Thoracic aorta (tissue), 2 donors: ENCODE measurements at regions not wholly inside any gene's neighbourhood (a gene's known extent, or its start where the extent isn't known, plus 50 kb on each side); places are given as distances from the start of the nearest gene placed in this dataset.

Experiments
- ATAC-seq: fragments of 150-250 bp; one replicate; pipeline ENCODE4 v1.8.0; 2017; ENCODE audit warnings: low read depth; ENCODE audit not compliant: insufficient number of reproducible peaks, low FRiP score
- DNase-seq: peaks from one replicate; pipeline ENCODE4 v3.0.0-alpha.2; 2020; ENCODE audit warnings: low spot score
- H3K27ac ChIP-seq, 2 donors: fragments of 200-600 bp; sonication (generic); 1 replicate in 1 of 2; 2 replicates in 1 of 2; pipeline ENCODE4 v1.5.1; 2016; ENCODE audit warnings: mild to moderate bottlenecking in 2 of 2, moderate library complexity in 2 of 2
- H3K27me3 ChIP-seq: fragments of 200-600 bp; sonication (generic); replicated peaks from 2 replicates; pipeline ENCODE4 v1.6.0; 2016; ENCODE audit warnings: mild to moderate bottlenecking; ENCODE audit not compliant: insufficient read depth
- H3K36me3 ChIP-seq: fragments of 200-600 bp; sonication (generic); one replicate; pipeline ENCODE4 v1.5.1; 2016
- H3K4me1 ChIP-seq, 2 donors: fragments of 200-600 bp; sonication (generic); 1 replicate in 1 of 2; 2 replicates in 1 of 2; pipeline versions ENCODE4 v1.5.1 to v1.6.0; 2016; ENCODE audit warnings: low read depth in 2 of 2, mild to moderate bottlenecking in 1 of 2; ENCODE audit not compliant: control insufficient read depth in 1 of 2
- H3K4me3 ChIP-seq: fragments of 200-600 bp; sonication (generic); 2 replicates; pipeline ENCODE4 v1.5.1; 2016; ENCODE audit warnings: mild to moderate bottlenecking
- H3K9me3 ChIP-seq: fragments of 200-600 bp; sonication (generic); 2 replicates; pipeline ENCODE4 v1.5.1; 2016
- TF ChIP-seq, protein P1 (sequence below): fragments of 200-600 bp; sonication (generic); IDR thresholded peaks from one replicate; pipeline ENCODE4 v1.5.1; 2019; ENCODE audit warnings: antibody characterized with exemption

- no peaks in the 10 kb centered on the region for H3K9me3 ChIP-seq
- DNase-seq (no peak), ATAC-seq (no peak)
- TF ChIP-seq, protein P1, sequence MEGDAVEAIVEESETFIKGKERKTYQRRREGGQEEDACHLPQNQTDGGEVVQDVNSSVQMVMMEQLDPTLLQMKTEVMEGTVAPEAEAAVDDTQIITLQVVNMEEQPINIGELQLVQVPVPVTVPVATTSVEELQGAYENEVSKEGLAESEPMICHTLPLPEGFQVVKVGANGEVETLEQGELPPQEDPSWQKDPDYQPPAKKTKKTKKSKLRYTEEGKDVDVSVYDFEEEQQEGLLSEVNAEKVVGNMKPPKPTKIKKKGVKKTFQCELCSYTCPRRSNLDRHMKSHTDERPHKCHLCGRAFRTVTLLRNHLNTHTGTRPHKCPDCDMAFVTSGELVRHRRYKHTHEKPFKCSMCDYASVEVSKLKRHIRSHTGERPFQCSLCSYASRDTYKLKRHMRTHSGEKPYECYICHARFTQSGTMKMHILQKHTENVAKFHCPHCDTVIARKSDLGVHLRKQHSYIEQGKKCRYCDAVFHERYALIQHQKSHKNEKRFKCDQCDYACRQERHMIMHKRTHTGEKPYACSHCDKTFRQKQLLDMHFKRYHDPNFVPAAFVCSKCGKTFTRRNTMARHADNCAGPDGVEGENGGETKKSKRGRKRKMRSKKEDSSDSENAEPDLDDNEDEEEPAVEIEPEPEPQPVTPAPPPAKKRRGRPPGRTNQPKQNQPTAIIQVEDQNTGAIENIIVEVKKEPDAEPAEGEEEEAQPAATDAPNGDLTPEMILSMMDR, result no peak
- H3K27me3 ChIP-seq, result no peaks in the 10 kb centered on the region
- no peak overlapping the region for H3K27ac ChIP-seq
- H3K4me1 ChIP-seq, result no peaks in the 10 kb centered on the region
- no peak overlapping the region for H3K4me3 ChIP-seq
- H3K36me3 ChIP-seq, result no peaks in the 10 kb centered on the region
Measured at GRCh38 chr6:72457738-72458137, 164.1 kb upstream of the KCNQ5 start.

DNA sequence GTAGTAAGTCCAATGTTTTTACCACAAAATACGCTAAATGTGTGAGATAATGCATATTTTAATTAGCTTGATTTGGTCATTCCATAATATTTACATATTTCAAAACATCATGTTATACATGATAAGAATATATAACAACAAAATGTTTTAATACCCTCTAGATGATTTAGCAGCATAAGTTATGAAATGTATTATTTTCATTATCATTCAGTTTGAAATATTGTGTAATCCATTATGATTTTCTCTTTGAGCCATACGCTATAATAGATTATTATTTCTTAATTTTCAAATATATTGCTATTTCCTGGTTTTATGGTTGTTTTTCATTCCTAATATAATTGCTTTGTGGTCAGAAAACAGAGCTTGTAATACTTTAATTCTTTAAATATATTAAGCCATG, 163.3 kb upstream of the KCNQ5 start:
- Histone ChIP-seq H3K9me3 (no peaks in the 10 kb centered on the region), H3K27me3 (no peaks in the 10 kb centered on the region), H3K27ac (no peak overlapping the region), H3K4me3 (no peak overlapping the region), H3K36me3 (no peaks in the 10 kb centered on the region), H3K4me1 (no peaks in the 10 kb centered on the region)
- ATAC-seq (no peak), DNase-seq (no peak)
- TF ChIP-seq, protein P1, result no peak

GRCh38 chr6:72461144-72461543, 160.7 kb upstream of the KCNQ5 start:
- H3K9me3 ChIP-seq, result no peaks in the 10 kb centered on the region
- no peak for DNase-seq
- H3K4me3 ChIP-seq, result no peak overlapping the region
- TF ChIP-seq, protein P1, result no peak
- ATAC-seq, result no peak
- H3K4me1 ChIP-seq, result peaks cover 0 to 9% of the 10 kb centered on the region in 2 donors
- H3K27me3 ChIP-seq, result no peaks in the 10 kb centered on the region
- no peak overlapping the region for H3K27ac ChIP-seq
- H3K36me3 ChIP-seq, result no peaks in the 10 kb centered on the region

GRCh38 chr6:72464246-72464645, 157.6 kb upstream of the KCNQ5 start:
- no peak for DNase-seq
- no peak overlapping the region for H3K27ac ChIP-seq
- no peaks in the 10 kb centered on the region for H3K9me3 ChIP-seq
- peaks cover 0 to 9% of the 10 kb centered on the region in 2 donors for H3K4me1 ChIP-seq
- TF ChIP-seq, protein P1, result no peak
- H3K27me3 ChIP-seq, result no peaks in the 10 kb centered on the region
- H3K4me3 ChIP-seq, result no peak overlapping the region
- no peaks in the 10 kb centered on the region for H3K36me3 ChIP-seq
- ATAC-seq, result no peak

- Histone ChIP-seq H3K27ac (no peak overlapping the region), H3K4me3 (no peak overlapping the region), H3K4me1 (peaks cover 0 to 9% of the 10 kb centered on the region in 2 donors), H3K9me3 (no peaks in the 10 kb centered on the region), H3K27me3 (no peaks in the 10 kb centered on the region), H3K36me3 (no peaks in the 10 kb centered on the region)
- peak; percentile 84 for ATAC-seq
- TF ChIP-seq, protein P1, result no peak
- no peak for DNase-seq
Measured at GRCh38 chr6:72464791-72465691, 156.8 kb upstream of the KCNQ5 start.
